ENCODE measurements at regions not wholly inside any gene's neighbourhood (a gene's known extent, or its start where the extent isn't known, plus 50 kb on each side); places are given as distances from the start of the nearest gene placed in this dataset.
"Not testable (repeated sequence)": the region's sequence is repeated elsewhere in the genome, so short reads cannot be mapped to it uniquely, and the experiment has no call there.

DNA sequence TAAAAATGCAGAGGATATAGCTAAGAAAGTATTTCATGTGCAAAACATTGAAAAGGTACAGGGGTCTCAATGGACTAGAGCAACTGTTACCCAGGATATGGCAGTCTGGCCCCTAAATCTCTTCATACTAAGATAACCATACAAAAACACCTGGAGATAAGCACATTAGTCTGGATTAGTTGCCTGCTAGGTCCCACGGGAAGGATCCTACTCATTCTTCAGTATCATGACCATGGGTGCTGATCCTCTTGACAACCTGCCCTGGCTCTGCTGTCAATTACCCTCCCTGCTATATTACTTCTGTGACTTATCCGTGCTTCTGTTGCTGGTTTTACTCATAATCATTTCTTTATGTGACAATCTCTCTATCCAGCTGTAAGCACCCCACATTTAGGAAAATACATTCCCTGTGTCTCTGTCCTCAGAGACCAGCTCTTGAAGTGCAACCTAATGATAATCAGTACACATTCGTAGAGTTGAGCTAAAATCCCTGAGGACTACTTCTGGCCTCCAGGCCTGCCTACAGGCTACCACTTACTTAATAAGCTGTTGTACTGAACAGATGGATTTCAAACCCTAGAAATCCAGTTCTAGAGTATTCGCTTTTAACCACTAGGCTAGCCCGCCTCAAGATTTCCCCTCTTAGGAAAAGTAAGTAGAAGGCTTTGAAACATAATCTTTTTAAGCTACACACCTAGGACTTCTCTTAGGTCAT is 190.5 kb upstream of the OR13F1 start:
- no peak for DNase-seq (ENCODE audit: low spot score)
- TF ChIP-seq, protein P1, sequence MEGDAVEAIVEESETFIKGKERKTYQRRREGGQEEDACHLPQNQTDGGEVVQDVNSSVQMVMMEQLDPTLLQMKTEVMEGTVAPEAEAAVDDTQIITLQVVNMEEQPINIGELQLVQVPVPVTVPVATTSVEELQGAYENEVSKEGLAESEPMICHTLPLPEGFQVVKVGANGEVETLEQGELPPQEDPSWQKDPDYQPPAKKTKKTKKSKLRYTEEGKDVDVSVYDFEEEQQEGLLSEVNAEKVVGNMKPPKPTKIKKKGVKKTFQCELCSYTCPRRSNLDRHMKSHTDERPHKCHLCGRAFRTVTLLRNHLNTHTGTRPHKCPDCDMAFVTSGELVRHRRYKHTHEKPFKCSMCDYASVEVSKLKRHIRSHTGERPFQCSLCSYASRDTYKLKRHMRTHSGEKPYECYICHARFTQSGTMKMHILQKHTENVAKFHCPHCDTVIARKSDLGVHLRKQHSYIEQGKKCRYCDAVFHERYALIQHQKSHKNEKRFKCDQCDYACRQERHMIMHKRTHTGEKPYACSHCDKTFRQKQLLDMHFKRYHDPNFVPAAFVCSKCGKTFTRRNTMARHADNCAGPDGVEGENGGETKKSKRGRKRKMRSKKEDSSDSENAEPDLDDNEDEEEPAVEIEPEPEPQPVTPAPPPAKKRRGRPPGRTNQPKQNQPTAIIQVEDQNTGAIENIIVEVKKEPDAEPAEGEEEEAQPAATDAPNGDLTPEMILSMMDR (conservative IDR thresholded peaks at IDR 0.05; ENCODE audit: low read depth) = no peak
- CTCF ChIA-PET = interaction anchor here (0.5 to 0.7 kb wide), 3 partner anchors 16 to 1757 kb away, joined by 3 read pairs; no protein-coding TSS in a partner anchor
- POLR2A ChIA-PET (ENCODE audit: low non-redundant PET) = no interaction called here
- H3K27ac ChIP-seq = no peak overlapping the region

DNA sequence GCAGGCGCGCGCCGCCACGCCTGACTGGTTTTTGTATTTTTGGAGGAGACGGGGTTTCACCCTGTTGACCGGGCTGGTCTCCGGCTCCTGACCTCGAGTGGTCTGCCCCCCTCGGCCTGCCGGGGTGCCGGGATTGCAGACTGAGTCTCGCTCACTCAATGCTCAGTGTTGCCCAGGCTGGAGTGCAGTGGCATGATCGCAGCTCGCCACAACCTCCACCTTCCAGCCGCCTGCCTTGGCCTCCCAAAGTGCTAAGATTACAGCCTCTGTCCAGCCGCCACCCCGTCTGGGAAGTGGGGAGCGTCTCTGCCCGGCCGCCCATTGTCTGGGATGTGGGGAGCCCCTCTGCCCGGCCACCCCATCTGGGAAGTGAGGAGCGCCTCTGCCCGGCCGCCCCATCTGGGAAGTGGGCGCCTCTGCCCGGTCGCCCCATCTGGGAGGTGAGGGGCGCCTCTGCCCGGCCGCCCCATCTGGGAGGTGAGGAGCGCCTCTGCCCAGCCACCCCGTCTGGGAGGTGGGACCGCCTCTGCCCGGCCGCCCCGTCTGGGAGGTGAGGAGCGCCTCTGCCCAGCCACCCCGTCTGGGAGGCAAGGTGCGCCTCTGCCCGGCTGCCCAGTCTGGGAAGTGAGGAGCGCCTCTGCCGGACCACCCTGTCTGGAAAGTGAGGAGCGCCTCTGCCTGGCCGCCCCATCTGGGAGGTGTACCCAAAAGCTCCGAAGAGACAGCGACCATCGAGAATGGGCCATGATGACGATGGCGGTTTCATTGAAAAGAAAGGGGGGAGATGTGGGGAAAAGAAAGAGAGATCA is 187.7 kb upstream of the OR13F1 start:
- POLR2A ChIA-PET (ENCODE audit: low non-redundant PET); H3K27ac ChIP-seq; CTCF ChIA-PET; DNase-seq (ENCODE audit: low spot score): not testable (repeated sequence)

DNA sequence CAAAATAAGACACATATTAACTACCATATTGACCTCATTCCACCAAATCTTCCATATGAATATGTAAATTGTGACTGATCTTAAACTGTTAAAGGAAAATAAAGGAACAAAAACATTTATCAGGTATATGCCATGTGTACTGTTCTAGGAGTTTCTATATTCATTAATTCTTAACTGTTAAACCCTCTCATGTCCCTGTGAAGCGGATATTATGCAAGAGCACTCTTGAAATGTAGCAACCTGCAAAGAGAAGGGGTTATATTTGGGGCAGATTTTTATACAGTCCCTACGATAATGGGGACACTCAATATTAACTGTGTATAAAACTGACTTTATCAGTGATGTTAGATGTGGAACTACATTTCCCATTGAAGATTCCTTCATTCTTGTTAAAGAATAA is 184.9 kb upstream of the OR13F1 start:
- CTCF ChIA-PET = no interaction called here
- POLR2A ChIA-PET (ENCODE audit: low non-redundant PET) = no interaction called here
- TF ChIP-seq, protein P1 (conservative IDR thresholded peaks at IDR 0.05; ENCODE audit: low read depth) = no peak
- DNase-seq (ENCODE audit: low spot score) = no peak
- H3K27ac ChIP-seq = no peak overlapping the region

DNA sequence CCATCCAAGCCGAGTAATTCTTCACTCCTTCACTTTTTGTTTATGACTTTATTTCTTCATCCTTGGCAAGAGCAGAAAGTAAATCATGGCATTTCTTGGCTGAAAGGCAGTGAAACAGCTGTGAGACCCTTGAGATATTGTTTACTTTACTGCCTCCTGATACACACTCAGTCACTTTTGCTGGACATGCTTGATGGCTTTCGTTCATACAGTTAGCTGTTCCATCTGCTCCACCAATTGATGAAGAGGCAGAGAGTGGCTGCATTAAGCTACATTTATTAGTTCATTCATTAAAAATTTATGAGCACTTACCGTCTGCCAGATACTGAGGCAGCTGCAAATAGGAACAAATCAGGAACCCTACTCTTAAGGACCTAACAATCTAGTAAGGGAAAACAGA is 184.4 kb upstream of the OR13F1 start:
- POLR2A ChIA-PET (ENCODE audit: low non-redundant PET) = no interaction called here
- no peak for DNase-seq (ENCODE audit: low spot score)
- TF ChIP-seq, protein P1 (conservative IDR thresholded peaks at IDR 0.05; ENCODE audit: low read depth) = no peak
- CTCF ChIA-PET = no interaction called here
- no peak overlapping the region for H3K27ac ChIP-seq

DNA sequence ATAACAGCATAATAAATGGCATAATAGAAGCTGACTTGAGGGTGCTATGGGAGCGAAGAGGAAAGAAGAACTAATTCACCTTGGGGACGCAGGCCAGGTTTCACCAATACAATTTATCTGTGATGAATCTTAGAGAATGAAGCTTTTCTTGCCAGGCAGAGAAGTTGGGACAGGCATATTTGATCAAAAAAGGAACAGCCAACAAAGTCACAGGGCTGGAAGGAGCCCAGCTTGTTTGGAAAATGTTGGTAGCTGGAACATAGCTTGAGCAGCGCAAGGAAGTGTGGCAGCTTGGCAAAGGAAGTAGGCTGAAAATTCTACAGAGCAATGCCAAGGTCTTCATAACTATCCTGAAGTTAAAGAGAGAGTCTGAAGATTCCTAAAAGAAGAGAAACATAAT is 181.5 kb upstream of the OR13F1 start:
- CTCF ChIA-PET = no interaction called here
- no peak overlapping the region for H3K27ac ChIP-seq
- no peak for DNase-seq (ENCODE audit: low spot score)
- POLR2A ChIA-PET (ENCODE audit: low non-redundant PET) = no interaction called here
- TF ChIP-seq, protein P1 (conservative IDR thresholded peaks at IDR 0.05; ENCODE audit: low read depth) = no peak

DNA sequence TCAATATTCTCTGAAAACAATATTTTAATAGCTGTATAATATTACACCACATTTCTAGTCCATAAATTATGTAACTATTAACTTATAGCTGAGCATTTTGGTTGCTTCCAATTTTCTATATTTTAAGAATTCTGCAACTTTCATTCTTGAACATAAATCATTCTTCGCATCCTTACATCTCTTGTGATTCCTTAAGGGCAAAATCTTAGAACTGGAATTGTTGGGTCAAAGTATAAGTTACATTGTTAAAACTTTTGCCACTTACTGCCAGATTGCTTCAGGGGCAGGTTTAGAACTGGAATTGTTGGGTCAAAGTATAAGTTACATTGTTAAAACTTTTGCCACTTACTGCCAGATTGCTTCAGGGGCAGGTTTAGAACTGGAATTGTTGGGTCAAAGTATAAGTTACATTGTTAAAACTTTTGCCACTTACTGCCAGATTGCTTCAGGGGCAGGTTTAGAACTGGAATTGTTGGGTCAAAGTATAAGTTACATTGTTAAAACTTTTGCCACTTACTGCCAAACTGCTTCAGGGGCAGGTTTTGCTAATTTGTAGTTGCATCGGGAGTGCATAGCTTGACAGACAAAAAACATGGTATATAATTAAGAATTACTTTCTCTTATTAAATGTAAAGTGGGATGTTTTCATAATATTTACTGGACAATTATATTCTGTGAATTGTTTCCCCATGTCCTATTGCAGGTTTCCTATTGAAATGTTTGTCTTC is 179.9 kb upstream of the OR13F1 start:
- H3K27ac ChIP-seq; DNase-seq (ENCODE audit: low spot score); POLR2A ChIA-PET (ENCODE audit: low non-redundant PET): not testable (repeated sequence)
- CTCF ChIA-PET = interaction anchor here (0.7 kb wide), 1 partner anchor 794 kb away, joined by 4 read pairs; no protein-coding TSS in a partner anchor

DNA sequence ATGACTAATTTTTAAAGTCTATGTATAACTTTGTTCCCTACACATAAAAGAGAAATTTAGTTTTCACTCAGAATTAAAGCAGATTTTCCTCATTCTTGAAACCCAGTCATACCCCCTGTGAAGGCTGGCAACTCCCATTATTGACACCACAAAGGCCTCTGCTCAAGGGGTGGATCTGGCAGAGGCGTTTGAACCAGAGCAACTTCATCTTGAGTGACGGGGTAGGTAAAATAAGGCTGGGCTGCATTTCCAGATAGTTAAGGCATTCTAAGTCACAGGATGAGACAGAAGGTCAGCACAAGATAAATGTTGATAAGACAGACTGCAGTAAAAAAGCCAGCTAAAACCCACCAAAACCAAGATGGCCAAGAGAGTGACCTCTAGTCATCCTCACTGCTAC is 177.2 kb upstream of the OR13F1 start:
- no peak for DNase-seq (ENCODE audit: low spot score)
- CTCF ChIA-PET = interaction anchor here (0.6 kb wide), 1 partner anchor 667 kb away, joined by 3 read pairs; no protein-coding TSS in a partner anchor
- POLR2A ChIA-PET (ENCODE audit: low non-redundant PET) = no interaction called here
- no peak overlapping the region for H3K27ac ChIP-seq
- TF ChIP-seq, protein P1 (conservative IDR thresholded peaks at IDR 0.05; ENCODE audit: low read depth) = no peak
